DND-41 (cell line): ENCODE measurements at regions not wholly inside any gene's neighbourhood (a gene's known extent, or its start where the extent isn't known, plus 50 kb on each side); places are given as distances from the start of the nearest gene placed in this dataset.

ENCODE experiments used
- ATAC-seq: fragments of 200-7000 bp; cut with Tn5 transposase; 3 replicates; pipeline ENCODE4 v1.9.1; 2021; ENCODE audit warnings: low read depth; ENCODE audit not compliant: insufficient read depth
- DNase-seq: peaks from one replicate; pipeline ENCODE4 v3.0.0-alpha.2; 2020
- H2AFZ ChIP-seq: 2 replicates; pipeline ENCODE4 v1.6.0; 2012; ENCODE audit warnings: low read depth, low read length
- H3K27ac ChIP-seq: 2 replicates; pipeline ENCODE4 v1.5.1; 2012; ENCODE audit warnings: low read length, inconsistent platforms
- H3K27me3 ChIP-seq: fragments of 200-600 bp; sonication (generic); 2 replicates; pipeline ENCODE4 v1.6.0; 2012; ENCODE audit warnings: low read length, mild to moderate bottlenecking, inconsistent platforms; ENCODE audit not compliant: insufficient read depth, poor library complexity
- H3K36me3 ChIP-seq: 2 replicates; pipeline ENCODE4 v1.5.1; 2012; ENCODE audit warnings: low read length, inconsistent platforms; ENCODE audit not compliant: insufficient read depth
- H3K4me1 ChIP-seq: 2 replicates; pipeline ENCODE4 v1.5.1; 2012; ENCODE audit warnings: mild to moderate bottlenecking, low read length; ENCODE audit not compliant: insufficient read depth
- H3K4me2 ChIP-seq: 2 replicates; pipeline ENCODE4 v1.6.0; 2012; ENCODE audit warnings: mild to moderate bottlenecking, moderate library complexity, low read length, inconsistent platforms; ENCODE audit not compliant: insufficient read depth
- H3K4me3 ChIP-seq, 2 experiments: fragments of 200-600 bp in 1 of 2; shearing (Covaris generic) in 1 of 2; 2 replicates each; pipeline ENCODE4 v1.5.1; 2012 to 2016; ENCODE audit warnings: inconsistent platforms in 2 of 2, low read length in 2 of 2, mild to moderate bottlenecking in 2 of 2, low read depth in 1 of 2, moderate library complexity in 1 of 2
- H3K79me2 ChIP-seq: 2 replicates; pipeline ENCODE4 v1.6.0; 2012; ENCODE audit warnings: low read length, inconsistent platforms; ENCODE audit not compliant: insufficient read depth
- H3K9ac ChIP-seq: 2 replicates; pipeline ENCODE4 v1.6.0; 2012; ENCODE audit warnings: low read depth, mild to moderate bottlenecking, inconsistent platforms, low read length, moderate library complexity
- H3K9me3 ChIP-seq: 2 replicates; pipeline ENCODE4 v1.5.1; 2012; ENCODE audit warnings: low read length, moderate library complexity, mild to moderate bottlenecking, inconsistent platforms; ENCODE audit not compliant: insufficient read depth, severe bottlenecking
- H4K20me1 ChIP-seq: 2 replicates; pipeline ENCODE4 v1.6.0; 2012; ENCODE audit warnings: low read length; ENCODE audit not compliant: insufficient read depth
- EZH2 ChIP-seq: IDR thresholded peaks from 3 replicates; pipeline ENCODE4 v1.6.1; 2012; ENCODE audit warnings: borderline replicate concordance, low read depth, mild to moderate bottlenecking, moderate library complexity, low read length, inconsistent platforms; ENCODE audit not compliant: severe bottlenecking
- TF ChIP-seq, protein P1 (sequence below): IDR thresholded peaks from 2 replicates; pipeline ENCODE4 v1.5.1; 2012; ENCODE audit warnings: borderline replicate concordance, low read length, moderate library complexity, mild to moderate bottlenecking; ENCODE audit not compliant: poor library complexity, severe bottlenecking; ENCODE audit errors: extremely low read depth

DNA sequence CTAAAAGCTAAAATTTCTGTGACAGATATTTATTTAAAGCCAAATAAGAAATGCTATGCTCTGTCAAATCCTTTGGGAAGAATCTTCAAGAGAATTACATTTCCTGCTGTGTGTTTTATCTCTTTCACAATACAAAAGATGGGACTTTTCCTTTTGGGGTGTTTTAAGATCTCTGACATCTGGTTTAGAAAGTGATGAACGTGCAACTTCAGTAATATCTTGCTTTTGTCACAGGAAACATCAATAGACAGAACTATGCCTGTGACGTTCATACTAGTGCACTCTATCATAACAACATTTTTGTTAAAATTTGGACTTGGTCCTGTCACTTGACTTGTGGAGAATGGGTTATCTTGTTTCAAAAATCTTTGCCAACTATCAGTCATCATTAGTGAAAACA is 195.7 kb upstream of the KCNMB2 start:
- no peak overlapping the region for H2AFZ ChIP-seq
- H3K4me1 ChIP-seq: no peaks in the 10 kb centered on the region
- H4K20me1 ChIP-seq: no peaks in the 10 kb centered on the region
- H3K4me2 ChIP-seq: no peak overlapping the region
- DNase-seq (no peak), ATAC-seq (no peak)
- TF ChIP-seq, protein P1, sequence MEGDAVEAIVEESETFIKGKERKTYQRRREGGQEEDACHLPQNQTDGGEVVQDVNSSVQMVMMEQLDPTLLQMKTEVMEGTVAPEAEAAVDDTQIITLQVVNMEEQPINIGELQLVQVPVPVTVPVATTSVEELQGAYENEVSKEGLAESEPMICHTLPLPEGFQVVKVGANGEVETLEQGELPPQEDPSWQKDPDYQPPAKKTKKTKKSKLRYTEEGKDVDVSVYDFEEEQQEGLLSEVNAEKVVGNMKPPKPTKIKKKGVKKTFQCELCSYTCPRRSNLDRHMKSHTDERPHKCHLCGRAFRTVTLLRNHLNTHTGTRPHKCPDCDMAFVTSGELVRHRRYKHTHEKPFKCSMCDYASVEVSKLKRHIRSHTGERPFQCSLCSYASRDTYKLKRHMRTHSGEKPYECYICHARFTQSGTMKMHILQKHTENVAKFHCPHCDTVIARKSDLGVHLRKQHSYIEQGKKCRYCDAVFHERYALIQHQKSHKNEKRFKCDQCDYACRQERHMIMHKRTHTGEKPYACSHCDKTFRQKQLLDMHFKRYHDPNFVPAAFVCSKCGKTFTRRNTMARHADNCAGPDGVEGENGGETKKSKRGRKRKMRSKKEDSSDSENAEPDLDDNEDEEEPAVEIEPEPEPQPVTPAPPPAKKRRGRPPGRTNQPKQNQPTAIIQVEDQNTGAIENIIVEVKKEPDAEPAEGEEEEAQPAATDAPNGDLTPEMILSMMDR: no peak
- no peak for TF ChIP-seq EZH2
- no peaks in the 10 kb centered on the region for H3K27me3 ChIP-seq
- H3K4me3 ChIP-seq: no peak overlapping the region
- no peaks in the 10 kb centered on the region for H3K36me3 ChIP-seq
- no peaks in the 10 kb centered on the region for H3K79me2 ChIP-seq
- H3K27ac ChIP-seq: no peak overlapping the region
- no peaks in the 10 kb centered on the region for H3K9me3 ChIP-seq
- H3K9ac ChIP-seq: no peak overlapping the region

DNA sequence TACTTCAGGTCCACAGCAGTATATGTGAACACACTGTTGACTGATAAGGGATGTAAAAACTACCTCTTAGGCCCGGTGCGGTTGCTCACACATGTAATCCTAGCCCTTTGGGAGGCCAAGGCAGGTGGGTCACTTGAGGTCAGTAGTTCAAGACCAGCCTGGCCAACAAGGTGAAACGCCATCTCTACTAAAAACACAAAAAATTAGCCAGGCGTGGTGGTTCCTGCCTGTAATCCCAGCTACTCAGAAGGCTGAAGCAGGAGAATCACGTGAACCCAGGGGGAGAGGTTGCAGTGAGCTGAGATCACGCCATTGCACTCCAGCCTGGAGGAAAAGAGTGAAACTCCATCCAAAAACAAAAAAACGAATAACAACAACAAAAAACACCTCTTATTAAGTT is 194.6 kb upstream of the KCNMB2 start:
- Histone ChIP-seq H3K36me3 (no peaks in the 10 kb centered on the region), H3K9ac (no peak overlapping the region), H3K4me1 (no peaks in the 10 kb centered on the region), H3K9me3 (no peaks in the 10 kb centered on the region), H3K4me3 (no peak overlapping the region), H3K27me3 (no peaks in the 10 kb centered on the region), H3K27ac (no peak overlapping the region), H3K4me2 (no peak overlapping the region), H2AFZ (no peak overlapping the region), H4K20me1 (no peaks in the 10 kb centered on the region), H3K79me2 (no peaks in the 10 kb centered on the region)
- ATAC-seq: no peak
- no peak for DNase-seq
- TF ChIP-seq, protein P1: no peak
- no peak for TF ChIP-seq EZH2

- Histone ChIP-seq H3K36me3 (no peaks in the 10 kb centered on the region), H2AFZ (no peak overlapping the region), H3K27me3 (no peaks in the 10 kb centered on the region), H3K4me2 (no peak overlapping the region), H3K79me2 (no peaks in the 10 kb centered on the region), H3K9ac (no peak overlapping the region), H3K27ac (no peak overlapping the region), H4K20me1 (no peaks in the 10 kb centered on the region), H3K4me3 (no peak overlapping the region), H3K9me3 (no peaks in the 10 kb centered on the region), H3K4me1 (no peaks in the 10 kb centered on the region)
- no peak for ATAC-seq
- TF ChIP-seq, protein P1: no peak
- TF ChIP-seq EZH2: no peak
- DNase-seq: no peak
These were observed 194.1 kb upstream of the KCNMB2 start for GRCh38 chr3:178342111-178342510.
